Stimulated activated CD8-positive, alpha-beta memory T cell treated with anti-CD3 and anti-CD28 coated beads, Interleukin-15, amount 100 ng/mL, for 48 hours (primary cell): ENCODE measurements at regions not wholly inside any gene's neighbourhood (a gene's known extent, or its start where the extent isn't known, plus 50 kb on each side); places are given as distances from the start of the nearest gene placed in this dataset.

ENCODE experiments used
- DNase-seq, 2 donors: peaks; one replicate each; pipeline ENCODE4 v3.0.0-alpha.2; 2020; ENCODE audit warnings: low read depth in 2 of 2

DNA sequence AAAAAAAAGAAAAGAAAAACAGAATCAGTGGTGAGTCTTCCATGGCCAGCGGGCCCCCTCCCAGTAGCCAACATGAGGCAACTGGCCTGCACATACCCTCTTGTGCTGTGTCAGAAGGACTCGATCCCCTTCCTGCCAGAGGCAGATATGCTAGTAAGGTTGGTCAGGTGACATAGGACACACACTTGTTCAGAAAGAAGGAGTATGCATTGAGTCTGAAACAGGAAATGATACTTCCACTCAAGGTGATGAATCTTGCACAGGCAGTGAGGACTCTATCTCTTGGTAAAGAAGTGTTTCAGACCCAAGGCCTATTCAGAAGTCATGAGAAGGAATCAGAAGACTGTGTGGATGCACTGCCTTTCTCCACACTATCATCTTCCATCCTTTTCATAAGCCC lies 269.7 kb upstream of the FAR2 start:
- DNase-seq, result no peak

DNA sequence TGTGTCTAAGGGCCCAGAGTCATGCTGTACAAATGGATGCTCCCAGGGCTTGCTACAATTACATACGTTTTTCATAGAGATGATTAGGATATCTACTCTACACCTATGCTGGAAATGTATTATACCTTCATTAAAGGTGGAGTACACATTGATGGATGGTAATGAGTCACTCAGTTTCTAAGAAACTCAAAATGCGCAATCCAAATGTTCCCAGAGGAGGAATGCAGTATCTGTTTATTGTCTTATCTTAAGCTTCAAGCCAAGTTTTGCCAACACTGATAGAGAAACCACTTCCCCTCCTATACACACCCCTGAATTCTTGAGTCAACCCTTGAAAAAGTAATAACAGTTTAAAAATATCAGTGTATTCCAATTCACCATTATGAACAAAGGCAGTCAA lies 266.6 kb upstream of the FAR2 start:
- DNase-seq, result no peak

DNA sequence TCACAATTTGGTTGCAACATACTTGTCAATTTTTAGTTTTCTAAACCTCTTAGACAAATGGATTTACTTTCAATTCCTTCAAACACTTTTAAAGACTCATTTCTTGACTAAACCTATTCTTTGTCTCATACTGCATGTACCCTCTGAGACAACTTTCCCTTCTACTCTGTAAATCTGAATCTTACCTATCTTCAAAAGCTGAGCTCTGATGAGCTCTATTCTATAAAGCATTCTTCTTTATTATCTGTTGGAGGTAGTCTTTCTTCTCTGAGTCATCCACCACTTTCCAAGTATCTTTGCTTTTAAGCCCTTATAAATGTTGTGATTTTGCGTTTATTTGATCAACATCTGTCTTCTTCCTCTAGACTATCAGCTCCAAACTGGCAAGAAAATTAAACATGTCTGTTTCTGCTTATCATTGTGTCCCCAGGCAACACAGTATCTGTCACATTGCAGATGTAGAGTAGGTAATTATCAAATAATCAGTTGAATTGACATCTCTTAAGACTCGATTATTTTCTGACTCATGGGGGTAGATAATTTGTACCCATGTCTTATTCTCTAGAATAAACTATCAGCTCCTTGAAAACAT lies 265.6 kb upstream of the FAR2 start:
- no peak for DNase-seq

DNA sequence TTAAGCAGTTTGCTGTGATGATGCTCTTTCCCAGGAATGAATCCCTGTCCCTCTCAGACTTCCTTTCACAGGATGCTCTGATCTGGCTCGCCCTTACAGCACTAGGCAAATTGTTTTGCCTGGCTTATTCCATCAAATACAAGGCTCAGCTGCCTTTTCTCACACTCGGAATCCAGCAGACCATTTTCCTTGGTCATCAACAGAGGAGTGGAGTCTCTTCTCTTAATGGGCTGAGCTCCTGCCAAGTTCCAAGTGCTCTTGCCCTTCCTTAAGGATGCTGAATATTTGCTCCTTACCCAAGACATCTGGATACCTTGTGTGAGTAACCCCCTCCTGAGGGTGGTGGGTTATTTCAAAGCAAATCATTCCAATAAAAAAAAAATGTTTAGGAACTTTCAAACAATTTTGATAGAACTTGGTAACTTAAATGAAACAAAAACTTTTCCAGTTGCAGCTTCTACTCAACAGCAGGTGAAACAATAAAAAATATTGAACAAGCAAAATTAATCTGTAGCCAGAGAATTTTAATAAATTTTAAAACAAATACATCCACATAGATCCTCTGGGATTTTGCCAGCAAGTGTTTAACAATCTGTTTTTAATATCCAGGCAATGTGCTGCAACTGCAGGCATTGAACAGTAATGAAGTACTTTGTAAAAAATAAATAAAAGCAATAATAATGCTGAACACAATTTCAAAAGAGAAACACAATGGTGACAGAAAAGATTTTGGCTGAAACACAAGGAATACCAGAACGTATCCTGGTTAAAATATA lies 264.0 kb upstream of the FAR2 start:
- no peak for DNase-seq

DNA sequence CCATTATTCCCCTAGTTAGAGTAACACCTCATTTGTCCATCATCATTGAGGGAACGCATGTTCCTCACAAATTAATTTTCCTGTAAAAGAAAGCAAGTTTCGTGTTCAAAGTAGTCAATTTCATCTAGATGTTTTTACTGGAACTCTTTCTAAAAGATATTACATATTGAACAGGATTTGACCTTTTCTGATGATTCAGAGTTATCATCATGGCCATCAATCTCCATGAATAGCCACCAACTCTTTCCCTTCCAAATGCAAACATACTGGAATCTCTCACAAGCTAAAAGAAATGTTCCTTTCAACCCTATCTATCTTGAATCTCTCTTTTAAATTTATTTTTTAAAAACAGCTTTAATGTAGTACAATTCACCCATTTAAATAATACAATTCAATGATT lies 263.1 kb upstream of the FAR2 start:
- DNase-seq, result no peak

DNA sequence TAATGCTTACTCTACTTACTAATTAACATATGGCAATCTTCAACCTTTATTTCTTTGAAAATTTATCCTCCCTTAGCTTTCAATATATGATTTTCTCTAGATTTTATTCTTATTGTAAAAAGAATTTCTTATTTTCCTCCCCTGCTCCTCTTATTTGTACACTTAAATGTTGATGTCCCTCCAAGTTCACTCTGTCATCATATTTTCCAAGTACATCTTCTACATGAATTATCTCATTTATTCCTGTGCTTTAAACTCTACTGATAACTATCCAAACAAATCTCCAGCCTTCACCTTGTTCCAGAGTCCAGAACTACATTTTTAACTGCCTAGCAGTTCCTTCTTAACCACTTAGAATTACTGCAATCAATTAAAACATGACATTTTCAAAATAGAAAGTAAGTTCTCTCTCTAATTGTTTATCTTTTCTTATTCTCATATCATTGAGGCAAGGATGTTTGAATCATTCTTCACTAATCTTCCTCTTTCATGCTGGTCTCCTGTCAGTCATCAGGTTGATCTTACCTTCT lies 261.6 kb upstream of the FAR2 start:
- no peak for DNase-seq

DNA sequence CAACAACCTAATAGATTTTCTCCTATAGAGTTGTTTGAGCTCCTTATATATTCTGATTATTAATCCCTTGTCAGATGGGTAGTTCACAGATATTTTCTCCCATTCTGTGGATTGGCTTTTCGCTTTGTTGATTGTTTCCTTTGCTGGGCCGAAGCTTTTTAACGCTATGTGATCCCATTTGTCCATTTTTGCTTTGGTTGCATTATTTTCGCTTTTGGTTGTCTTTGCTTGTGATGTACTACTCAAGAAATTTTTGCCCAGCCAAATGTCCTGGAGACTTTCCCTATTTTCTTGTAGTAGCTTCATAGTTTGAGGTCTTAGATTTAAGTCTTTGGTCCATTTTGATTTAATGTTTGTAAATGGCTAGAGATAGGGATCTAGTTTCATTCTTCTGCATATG lies 258.4 kb upstream of the FAR2 start:
- DNase-seq, result no peak

DNA sequence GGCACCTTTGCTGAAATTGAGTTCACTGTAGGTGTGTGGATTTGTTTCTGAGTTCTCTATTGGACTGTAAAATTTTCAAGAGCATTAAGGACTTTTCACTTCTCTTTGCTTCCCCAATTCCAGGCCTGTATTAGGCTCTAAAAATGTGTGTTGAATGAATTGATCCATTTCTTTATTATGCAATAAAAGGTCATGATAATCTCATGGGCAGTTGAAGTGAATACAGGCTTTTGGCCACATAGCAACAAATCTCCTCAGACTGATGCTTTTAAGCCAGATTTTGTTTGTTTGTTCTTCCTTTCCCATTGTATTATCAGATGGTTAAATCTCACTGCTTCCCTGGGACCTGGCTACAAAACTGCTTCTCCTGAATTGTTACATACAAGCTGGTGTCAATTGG lies 258.0 kb upstream of the FAR2 start:
- no peak for DNase-seq

DNA sequence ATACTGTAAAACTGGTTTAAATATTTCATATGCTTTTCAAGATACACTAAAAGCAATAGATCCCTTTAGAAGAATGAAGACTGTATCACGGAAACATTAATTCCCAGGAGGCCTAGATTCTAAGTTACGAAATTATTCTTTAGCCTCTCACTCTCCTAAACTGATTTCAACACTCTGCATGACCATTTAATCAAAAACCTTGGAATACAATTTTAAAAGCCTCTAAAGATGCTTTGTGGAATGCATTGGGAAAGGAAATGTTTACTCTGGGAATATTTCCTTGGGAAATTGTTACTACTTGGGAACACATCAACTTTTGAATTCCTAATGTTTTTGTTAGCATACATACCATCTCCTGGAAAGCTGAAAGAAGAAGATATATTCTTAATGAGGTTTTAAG lies 255.7 kb upstream of the FAR2 start:
- no peak for DNase-seq

DNA sequence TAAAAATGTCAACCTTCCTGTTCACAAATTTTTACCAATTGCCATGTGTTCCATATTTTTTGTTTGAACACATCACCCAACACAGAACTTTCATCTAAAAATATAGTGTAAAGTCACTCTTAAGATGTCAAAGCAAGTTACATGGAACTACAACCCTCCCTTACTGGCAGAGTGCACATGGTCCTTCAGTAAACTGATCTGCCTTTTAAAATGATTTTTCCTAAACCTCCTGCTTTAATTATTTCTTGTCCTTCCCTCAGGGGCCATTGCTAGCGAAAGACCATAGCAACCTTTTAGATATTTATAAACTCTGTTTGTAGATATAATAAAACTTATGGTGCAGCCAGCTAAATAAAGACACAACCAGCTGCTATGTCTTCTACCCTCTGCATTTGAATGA lies 255.2 kb upstream of the FAR2 start:
- DNase-seq, result no peak

DNA sequence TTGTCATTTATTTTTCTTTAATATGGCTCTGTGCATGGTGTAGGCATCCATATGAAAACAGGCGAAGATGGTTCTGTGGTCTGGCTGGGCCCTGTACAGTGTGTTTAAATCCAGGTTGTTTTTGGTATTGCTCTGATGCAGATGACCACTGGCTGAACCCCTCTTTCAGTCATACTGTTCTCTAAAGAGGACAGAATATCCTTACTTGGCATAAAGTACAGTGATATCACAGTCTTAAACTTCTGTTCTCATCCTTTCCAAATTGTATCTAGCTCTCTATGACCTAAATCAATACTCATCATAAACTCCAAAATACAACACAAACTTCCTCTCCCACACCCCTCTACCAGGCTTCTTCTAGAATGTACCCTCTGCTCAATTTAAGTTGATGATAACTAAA lies 252.7 kb upstream of the FAR2 start:
- DNase-seq, result no peak

DNA sequence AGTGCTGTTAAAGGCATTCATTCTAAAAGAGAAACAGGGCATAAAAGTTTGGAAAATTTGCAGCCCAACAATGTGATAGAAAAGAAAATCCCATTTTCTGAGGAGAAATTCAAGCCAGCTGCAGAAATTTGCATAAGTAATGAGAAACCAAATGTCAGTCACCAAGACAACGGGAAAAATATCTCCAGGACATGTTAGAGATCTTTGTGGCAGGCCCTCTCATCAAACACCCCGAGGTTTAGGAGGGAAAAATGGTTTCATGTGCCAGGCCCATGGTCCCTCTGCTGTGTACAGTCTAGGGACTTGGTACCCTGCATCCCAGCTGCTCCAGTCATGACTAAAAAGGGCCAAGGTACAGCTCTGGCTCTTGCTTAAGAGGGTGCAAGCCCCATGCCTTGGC lies 251.0 kb upstream of the FAR2 start:
- DNase-seq, result no peak

DNA sequence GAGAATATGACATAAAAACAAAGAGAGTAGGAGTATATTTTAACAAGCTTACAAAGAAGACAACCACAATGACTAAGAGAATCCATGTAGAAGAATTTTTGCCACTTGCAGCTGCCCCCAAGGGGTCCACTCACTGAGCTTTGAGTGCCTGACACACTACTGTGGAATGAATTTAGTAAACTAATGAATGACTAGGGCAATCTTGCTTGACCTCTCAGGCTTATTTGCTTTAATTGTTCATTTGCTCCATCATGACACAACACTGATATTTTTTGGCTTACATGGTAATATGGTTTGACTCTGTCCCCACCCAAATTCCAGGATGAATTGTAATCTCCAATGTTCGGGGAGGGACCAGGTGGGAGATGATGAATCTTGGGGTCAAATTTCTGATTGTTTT lies 249.1 kb upstream of the FAR2 start:
- no peak for DNase-seq

DNA sequence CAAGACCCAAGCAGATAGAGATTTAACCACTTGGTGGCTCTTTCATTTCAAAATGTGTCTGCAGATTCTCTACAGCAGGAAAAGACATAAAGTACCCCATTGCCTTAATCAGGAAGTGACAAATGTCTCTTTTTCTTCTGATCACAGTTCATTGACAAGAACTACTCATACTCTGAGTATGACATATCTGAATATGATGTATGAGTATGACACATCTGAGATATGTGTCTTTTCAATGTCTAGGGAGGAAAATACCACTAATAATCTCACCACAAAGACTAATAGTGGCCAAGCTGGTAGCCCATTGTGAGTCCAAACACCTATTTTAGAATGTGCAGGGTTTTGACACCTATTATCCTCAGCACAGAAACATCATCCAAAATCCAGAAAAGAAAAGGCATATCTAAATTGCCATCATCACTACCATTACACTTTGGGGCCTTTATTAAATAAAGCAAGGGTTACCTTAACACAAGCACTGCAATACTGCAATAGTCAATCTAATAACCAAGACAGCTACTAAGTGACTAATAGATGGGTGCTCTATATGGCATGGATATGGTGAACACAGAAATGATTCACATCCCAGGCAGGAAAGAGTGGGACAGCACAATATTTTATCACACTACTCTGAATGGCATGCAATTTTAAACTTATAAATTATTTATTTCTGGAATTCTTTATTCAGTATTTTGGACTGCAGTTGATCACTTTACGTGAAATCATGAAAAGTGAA lies 243.7 kb upstream of the FAR2 start:
- DNase-seq, result no peak

DNA sequence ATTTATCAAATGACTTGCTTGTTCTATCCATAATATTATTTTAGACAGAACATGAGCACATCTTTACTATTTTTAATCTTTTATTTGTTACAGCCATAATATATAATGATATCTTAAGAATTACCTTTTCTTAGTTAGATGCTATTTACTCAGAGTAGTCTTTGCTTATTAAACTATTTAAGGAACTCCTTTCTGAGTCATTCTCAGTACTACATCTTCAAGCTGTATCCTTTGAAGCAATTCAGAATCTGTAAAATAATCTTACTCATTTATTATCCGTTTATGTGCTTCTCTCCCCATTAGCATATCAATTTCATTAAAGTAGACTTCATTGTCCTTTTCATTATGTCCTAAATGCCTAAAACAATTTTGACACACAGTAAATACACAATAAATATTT lies 240.4 kb upstream of the FAR2 start:
- no peak for DNase-seq

DNA sequence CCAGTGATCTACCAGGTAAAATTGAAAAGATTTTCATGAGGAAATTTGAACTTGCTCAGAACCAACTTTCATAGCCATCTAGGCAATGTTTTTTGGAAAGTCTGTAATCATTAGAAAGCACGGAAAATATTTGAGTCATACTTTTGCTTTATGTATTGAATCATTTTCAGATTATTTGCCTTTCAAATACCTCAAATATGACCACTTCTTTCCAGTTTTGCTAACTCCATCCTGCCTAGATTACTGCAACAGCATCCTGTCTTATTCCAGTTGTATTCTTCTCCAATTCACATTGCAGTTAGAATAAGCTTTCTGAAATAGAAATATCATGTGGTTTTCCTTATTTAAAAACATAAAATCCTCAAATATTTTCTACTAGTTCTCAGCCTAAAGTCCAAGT lies 239.8 kb upstream of the FAR2 start:
- no peak for DNase-seq

DNA sequence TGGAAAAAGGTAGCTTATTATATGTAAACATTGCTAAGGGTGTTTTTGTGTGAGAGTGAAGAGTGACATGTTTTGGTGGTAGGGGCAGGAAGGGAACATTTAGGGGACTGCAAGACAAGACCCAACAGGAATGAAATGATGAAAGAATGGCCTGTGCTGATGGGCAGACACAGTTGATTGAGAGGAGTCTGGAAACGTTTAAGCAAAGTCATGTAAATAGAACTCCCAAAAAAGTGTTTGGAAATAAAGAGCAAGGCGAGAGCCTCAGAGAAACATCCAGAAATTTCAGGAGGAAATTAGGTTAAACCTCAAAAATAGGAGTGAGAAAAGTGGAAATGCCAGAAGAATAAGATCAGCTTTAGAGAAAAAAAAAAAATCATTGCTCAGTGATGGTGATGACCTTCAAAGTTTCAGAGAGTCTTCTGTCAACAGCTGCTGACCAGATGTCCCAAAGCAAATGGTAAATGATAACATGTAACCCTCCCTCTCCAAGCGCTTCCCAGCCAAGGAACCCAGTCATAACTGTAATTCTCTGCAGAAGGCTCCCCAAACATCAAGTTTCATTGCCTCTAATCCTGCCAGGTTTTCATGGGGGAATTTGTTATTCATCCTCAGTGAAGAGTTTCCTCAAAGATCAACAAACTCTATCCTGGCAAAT lies 223.2 kb upstream of the FAR2 start:
- no peak for DNase-seq

DNA sequence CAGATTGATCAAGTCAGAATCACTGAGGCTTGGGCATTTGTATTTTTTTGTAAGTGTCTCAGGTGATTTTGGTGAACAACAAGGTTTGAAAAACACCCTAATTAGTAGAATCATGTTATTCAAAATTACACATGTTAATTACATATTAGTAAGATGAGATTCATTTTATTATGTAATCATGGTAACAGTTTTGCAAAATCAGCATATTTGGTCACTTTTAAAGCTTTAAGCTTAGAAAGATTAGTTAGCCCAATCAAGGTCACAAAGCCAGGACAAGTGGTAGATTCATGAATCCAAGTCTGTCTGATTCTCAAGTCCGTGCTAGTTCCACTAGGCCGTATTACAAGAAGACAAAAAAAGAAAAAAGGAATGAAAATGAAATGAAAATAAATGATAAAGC lies 218.4 kb upstream of the FAR2 start:
- DNase-seq, result no peak

DNA sequence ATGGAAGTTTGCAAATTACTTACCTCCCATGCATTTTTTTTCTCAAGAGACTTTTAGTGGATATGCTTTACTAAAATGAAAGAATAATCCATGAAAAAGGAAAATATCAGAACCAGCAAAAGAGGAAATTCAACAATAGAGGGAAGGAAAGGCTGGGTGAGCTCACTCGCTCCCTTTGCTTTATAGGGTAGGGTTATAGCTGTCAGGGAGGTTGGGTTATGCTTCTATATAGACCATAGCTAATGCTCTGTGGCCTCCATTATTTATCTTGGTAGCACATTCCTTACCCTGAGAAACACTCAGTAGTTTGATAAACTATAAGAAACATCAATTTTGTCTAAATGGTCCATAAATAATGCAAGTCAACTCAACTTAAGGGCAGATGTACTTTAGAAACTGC lies 215.9 kb upstream of the FAR2 start:
- DNase-seq, result no peak

DNA sequence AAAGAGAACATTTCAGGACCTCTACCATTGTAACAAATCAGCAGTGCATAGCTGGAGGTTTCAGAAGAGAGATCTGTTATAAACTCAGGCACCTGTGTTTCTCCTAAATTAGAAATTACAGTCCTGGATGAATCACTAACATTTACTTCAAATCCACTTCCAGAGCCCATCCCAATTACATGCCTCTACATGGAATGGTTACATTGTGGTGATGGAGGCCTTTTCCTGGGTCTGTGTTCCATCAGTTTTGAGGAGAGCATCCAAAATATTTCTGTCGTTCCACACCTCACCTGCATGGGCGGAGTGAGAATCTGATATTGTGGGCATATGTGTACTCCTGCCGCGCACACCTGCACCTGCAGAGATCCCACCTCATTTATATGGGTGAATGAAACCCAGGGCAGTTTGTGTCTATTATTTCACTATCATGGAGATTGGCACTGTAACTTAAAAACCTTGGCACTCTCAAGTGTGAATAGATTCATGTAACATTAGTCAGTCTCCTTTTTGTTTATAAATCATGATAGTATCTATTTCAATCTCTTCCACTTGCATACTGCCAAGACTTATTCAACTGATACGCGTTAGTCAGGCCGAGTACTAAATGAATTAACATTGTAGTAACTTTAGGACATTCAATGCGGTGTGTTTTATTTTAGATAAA lies 215.1 kb upstream of the FAR2 start:
- no peak for DNase-seq

DNA sequence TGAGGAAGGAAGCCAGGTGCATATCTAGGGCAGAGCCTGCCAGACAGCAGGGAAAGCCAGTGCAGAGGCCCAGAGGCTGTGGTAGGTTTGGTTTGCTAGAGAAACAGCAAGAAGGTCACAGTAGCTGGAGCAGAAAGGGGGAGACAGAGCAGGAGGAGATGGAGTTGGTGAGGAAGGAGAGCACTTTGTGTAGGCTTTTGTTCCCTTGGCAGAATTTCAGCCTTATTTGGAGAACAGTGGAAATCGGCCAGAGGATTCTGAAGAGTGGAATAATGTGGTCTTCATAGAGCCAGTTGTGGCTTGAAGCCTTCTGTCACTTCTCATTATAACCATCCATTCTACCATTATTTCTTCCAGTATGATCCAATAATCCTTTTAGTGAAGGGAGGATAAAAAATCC lies 212.9 kb upstream of the FAR2 start:
- DNase-seq, result no peak

DNA sequence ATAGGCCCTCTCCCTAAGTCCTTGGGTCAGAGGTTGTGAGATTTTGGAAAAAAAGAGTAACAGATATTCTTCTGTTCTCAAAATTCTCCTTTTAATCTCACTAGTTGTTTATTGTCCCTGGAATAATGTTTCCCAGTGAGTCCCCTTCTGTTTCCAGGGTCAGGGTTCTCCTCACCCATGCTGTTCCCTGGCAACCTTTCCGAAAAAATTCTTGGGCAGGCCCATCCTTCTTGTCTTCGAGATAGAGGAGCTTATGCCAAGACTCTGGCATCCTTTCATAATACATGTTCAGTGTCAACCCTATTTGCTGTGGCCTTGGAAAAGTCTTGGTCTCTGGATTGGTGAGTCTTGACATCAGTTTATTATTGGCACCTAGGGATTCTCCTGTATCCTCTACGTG lies 212.4 kb upstream of the FAR2 start:
- DNase-seq, result no peak
